HG02678 (cell line): ENCODE measurements at regions not wholly inside any gene's neighbourhood (a gene's known extent, or its start where the extent isn't known, plus 50 kb on each side); places are given as distances from the start of the nearest gene placed in this dataset.
A peak's percentile ranks its signal among the peaks of the same experiment; 100 is the strongest.
"Not testable (repeated sequence)": the region's sequence is repeated elsewhere in the genome, so short reads cannot be mapped to it uniquely, and the experiment has no call there.

Experiments
- ATAC-seq: cut with Tn5 transposase; IDR thresholded peaks from one replicate; pipeline ENCODE4 v1.9.1; 2021; ENCODE audit warnings: mild to moderate bottlenecking, moderate library complexity; ENCODE audit not compliant: unreplicated experiment

DNA sequence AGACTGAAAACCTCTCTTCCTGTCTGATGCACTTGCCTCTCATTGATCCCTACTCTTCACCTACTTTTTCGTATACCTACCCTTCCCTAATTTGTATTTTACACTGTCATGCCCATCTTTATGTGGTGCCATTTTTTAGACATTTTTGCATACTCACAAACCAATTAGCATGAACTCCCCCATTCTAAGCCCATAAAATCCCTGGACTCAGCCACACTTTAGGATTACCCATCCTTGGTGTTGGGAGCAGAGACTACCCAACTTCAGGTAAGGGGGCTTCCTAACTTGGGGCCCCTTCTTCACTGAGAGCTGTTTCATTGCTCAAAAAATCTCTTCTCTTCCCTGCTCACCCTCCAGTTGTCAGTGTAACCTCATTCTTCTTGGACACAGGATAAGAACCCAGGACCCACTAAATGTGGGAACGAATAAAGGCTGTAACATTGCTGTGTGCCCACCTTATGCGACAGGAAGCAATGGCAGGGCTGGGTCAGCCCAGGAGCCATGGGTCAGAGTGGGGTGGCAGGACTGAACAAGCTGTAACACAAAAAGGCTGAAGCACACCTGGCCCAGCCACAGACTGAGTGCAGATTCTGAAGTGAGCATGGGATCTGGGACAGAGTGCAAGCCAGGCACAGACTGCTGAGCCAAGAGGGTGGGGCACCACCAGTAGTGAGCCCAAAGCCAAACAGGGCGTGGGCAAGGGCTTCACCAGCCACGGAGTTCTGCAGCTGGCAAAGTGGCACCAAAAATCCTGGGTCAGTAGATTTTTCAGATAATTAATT is 789.1 kb upstream of the HS3ST5 start:
- ATAC-seq = no peak

DNA sequence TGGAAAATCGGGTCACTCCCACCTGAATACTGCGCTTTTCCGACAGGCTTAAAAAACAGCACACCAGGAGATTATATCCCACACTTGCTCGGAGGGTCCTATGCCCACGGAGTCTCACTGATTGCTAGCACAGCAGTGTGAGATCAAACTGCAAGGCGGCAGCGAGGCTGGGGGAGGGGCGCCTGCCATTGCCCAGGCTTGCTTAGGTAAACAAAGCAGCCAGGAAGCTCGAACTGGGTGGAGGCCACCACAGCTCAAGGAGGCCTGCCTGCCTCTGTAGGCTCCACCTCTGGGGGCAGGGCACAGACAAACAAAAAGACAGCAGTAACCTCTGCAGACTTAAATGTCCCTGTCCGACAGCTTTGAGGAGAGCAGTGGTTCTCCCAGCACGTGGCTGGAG is 778.7 kb upstream of the HS3ST5 start:
- ATAC-seq = not testable (repeated sequence)

DNA sequence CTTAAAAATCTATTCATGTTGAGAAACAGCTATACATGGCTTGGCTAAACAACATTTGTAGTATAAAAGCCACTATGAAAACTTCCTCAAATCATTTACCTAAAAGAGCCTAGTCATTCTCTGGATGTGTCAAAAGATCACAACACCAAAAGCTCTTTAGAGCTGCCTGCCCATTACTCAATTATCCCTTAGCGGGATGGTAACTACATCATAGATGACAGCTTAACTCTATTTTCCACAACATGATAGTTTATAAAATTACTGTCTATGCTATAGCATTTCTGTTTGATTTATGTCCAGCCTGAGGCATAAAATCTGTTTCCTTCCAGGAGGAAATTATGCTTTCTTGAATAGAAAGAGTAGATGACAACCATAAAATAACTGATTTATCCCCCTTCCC is 777.6 kb upstream of the HS3ST5 start:
- ATAC-seq = no peak

DNA sequence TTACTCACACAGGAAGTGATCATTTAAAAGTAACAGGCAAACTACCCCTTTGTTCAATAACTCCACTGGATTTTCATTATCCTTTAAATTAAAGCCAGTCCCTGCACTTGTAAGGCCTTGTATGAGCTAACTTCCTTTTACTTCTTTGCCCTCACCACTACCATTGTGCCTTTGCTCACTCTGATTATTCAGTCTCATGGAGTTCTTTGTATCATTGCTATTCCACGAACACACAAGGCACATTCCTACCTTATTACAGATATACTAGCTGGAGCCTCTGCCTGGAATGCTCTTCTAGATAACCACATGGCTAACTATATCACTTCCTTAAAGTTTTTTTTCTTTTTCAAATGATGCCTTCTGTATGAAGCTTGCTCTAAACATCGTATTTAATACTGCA is 748.6 kb upstream of the HS3ST5 start:
- ATAC-seq = no peak

DNA sequence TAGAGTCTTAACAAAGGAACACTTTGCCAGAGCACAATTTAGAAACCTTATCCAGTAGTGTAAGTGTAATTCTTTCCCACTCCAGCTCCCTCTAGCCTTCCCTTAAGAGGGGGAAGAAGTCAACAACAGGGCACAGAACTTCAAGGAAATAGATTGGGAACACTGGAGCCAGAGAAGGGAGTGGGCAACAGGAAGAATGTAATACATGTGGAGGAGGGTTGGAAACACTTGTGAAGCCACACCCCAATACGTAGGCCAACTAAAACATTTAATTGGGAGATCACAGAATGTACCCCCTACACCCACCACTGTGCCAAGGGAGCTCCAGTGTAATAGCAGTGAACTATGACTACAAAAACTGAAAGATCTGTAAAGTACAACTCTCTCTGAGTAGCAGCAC is 735.7 kb upstream of the HS3ST5 start:
- ATAC-seq = no peak

DNA sequence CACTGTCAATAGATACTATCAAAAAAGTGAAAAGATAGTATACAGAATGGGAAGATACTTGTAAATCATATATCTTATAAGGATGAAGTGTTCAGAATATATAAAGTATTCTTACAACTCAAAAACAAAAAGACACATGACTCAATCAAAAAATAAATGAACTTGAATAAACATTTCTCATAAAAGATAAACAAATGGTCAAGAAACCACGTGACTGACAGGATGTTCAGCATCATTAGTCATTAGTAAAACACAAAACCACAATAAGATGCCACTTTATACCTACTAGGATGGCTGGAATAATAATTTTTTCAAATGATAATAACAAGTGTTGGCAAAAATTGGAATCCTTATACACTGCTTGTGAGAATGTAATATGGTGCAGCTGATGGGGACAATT is 729.1 kb upstream of the HS3ST5 start:
- no peak for ATAC-seq

DNA sequence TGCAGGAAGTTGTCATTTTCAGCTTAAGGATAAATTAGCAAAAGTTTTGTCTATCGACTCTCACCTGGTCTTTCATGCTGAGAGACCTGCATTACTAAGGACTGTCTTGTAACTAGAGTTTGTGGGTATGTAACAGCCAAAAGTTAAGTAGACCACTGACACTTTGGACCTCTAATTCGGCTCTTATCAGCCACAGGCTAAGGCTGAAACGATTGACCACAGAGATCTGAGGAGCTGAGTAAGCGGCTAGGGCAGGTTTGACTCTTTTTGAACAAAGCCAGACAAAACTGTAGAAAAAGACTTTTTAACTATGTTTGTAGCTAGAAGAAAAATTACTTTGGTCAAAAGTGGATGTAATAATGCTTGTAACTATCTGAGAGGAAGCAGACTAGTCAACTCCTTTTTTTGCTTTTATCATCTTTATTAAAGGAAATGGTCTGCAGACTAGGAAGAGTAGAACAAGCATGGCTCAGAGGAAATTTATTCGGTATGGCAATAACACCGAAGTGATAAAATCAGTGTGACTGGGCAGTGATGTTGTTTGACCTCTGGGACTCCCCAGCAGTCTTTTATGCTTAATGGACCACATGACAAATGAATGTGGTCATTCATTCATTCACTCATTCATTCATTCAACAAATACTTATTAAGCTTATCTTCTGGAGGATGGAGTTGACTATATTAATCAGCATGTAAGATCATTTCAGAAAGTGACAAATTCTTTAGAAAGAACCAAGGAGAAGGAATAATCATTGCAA is 725.0 kb upstream of the HS3ST5 start:
- no peak for ATAC-seq

DNA sequence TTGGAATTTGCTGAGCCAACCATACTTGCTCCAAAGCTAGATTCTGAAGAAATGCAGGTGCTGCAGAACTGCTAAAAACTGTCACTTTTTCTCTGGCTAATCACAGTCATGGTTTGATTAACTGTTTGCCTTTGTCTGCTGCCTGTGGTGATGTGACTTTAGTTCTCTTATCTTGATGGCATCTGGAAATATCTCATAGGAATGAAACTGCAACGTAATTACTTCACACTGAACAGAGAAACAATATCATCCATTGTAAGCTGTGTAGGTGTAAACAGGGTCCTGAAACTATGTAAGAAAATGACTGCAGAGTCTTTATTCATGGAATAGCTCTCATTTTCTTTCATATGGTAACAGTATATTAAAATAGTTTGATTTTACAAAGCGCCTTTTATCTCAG is 721.9 kb upstream of the HS3ST5 start:
- no peak for ATAC-seq

DNA sequence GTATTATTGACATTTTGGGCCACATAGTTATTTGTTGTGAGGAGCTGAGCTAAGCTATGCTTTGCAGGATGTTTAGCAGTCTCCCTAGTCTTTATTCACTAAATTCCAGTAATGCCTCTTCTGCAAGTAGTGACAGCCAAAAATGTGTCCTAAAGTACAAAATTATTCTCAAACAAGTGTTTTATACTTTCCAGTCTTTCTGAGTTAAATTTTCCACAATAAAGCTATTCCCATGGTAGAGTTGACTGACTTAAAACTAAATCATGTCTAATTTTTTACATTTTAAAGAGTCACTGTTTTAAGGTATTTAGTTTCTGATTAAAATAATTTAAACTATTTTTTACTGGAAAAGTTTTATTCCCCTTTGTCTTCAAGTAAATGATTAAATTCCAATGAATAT is 717.8 kb upstream of the HS3ST5 start:
- ATAC-seq = no peak

DNA sequence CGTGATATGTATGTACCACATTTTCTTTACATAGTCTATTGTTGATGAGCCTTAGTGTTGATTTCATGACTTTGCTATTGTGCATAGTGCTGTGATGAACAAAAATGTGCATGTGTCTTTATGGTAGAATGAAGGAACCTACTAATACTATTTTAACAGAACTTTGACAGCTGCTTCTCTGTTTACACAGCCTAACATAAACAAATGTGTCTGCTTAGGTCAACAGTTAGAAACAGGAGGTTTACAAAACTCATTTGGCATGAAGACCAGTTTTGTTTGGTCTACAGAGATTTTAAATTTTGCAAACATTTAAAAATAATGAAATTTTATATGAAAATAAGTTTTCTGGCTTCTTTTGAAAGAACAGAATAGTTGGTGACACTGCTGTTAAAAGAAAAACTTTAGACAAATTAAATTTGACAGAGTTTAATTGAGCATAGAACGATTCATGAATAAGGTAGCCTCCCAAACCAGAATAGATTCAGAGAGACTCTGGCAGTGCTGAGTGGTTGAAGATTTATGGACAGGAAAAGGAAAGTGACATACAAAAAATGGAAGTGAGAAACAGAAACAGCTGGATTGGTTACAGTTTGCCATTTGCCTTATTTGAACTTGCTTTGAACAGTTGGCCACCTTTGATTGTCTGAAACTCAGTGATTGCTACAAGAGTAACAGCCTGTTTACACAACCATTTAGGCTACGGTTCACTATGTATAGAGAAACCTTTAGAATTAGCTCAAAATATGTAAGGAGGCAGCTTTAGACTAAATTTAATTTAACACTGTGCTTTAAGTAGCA is 715.8 kb upstream of the HS3ST5 start:
- ATAC-seq = peak; percentile 52

DNA sequence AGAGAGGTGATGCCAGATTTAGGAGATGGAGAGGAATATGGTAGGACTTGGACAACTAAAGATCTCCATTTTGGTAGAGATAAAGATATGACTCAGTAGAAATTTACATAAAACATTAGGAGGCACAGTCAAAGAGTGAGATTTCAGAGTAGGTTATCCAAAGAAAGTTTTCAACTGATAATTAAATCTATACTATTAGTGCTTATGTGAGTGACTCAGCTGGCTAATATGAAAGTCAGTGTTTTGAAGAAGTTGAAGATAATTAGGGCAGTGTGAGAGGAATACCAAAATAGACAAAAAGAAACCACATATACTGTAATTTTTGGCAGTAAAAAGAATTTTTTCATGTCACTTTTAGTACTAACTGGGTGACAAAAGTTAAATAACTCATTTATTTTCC is 712.8 kb upstream of the HS3ST5 start:
- ATAC-seq = no peak

DNA sequence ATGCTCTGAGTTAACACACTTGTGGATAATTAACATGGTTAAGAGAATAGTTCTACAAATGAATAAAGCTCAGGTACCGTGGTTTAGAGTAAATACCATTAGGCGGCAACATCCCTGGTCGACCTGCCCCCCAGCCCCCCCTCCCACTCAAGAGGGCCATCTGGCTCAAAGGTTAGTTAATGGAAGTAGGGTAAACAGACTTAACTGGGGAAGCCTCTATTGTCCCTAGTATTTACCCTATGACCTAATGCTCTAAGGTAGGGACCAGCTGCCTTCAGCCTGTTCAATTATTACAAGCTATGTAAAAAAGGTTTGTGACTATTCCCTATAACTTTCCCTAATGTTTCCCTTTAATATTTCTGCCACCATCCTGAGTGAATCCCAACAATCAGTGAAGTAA is 711.4 kb upstream of the HS3ST5 start:
- ATAC-seq = not testable (repeated sequence)

DNA sequence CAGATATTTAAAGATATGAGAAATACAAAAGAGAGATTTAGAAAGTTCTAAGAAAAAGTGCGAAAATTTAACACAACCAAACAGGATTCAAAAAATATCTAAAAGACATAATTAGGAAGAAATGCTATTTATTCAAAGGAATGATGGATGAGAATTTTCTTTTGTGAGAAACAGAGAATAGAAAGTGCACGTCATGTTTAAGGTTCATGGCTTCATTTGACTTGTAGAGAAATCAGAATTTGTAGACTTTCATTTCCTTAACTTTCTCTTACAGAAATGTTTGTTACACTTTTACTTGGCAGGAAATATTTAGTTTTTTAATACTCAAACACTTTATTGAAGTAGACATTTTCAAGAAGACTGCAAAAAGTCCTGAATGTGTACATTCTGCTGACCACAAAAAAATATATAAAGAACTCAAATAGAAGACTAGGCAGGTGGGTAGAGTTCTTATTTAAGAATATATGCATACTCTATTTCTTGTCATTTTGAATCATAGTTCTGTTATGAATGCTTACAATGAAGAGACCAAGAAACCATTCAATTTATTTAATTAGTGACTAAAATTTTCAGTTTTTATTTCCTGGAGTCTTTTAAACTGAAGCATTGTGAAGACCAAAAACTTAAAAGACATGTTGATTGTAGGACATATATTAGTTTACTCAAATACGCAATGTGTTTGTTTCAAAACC is 710.5 kb upstream of the HS3ST5 start:
- ATAC-seq = no peak

DNA sequence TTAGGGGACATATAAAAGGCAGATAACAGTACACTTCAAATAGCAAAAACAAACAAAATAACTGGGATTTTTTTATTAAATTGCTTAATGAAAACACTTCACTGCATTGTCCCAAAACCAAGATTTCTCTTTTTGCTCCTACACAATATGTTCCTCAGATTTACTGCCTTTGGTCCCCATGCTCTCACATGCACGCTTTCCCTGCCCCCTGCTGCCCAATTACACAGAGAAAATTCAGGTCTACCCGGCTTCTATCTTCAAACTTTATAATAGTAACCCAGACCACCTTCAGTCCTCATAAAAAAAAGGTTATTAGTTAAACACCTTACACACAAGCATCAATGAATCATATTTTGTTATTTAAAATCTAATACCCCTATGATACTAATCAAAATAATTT is 673.8 kb upstream of the HS3ST5 start:
- no peak for ATAC-seq

DNA sequence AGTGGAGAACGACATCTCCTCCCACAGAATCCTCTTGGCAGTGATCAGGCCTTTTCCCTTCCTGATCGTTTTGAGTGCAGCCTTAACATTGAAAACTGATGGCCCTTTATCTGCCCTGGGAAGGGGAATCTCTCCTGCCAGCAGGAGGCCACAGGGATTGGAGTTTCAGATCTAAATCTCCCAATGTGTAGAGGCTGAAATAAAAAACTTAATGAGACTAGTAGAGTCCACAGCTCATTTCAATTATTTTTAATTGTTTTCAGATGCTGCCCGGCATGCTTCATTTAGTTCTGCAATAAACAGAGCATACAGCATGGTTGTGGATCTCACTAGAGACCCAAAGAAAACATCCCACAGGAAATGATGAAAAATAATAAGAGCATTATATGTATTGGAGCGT is 662.2 kb upstream of the HS3ST5 start:
- ATAC-seq = no peak

DNA sequence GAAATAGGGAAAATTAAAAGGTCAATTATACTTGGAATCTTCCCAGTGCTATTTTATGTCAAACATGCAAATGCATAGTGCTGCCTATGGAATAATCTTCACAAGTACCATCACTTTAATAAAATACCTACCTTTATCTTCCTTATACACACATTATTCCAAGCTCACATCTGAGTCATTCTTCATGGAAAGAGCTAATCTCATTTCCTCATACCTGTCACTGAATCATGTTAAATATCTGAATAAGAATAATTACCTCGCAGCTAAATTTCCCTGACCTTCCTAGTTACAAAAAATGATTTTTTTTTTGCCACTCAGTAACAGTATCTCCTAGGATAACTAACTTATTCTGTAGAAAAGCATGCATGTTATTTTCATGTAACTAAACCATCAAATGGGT is 661.4 kb upstream of the HS3ST5 start:
- ATAC-seq = no peak

DNA sequence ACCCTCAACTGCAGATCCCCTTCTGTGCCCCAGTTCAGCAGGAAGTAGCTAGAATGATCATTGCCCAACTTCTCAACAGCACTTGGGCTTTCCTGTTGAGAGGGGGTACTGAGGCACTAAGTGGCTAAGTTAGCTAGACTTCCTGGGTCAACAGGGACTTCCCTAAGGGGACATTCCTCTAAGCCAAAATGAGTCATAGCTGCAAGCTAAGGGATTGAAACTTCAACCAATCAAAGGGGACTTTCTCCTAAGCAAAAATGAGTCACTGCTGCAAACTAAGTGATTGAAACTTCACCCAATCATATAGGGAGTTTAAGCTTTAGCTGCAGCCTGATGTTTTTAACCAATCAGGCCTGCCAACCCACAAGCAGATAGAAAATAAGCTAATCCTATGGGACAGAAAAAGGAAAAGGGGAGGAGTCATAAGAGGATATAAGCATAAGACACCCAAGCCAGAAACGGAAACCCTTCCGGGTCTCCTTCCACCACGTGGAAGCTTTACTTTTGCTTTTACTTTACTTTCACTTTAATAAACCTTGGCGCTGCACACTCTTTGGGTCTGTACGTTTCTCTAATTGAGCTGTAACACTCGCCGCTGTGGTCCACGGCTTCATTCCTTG is 659.0 kb upstream of the HS3ST5 start:
- no peak for ATAC-seq

DNA sequence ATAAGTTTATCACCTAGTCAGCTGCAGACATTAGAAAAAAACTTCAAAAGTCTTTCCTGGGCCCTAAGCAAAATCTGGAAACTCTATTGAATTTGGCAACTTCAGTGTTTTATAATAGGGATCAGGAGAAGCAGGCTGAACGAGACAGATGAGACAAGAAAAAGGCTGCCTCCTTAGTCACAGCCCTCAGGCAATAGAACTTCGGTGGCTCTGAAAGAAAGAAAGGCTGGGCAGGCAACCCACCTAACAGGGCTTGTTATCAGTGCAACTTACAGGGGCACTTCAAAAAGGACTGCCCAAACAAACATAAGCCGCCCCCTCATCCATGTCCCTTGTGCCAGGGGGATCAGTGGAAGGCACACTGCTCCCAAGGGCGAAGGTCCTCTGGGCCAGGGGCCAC is 657.9 kb upstream of the HS3ST5 start:
- ATAC-seq = no peak

DNA sequence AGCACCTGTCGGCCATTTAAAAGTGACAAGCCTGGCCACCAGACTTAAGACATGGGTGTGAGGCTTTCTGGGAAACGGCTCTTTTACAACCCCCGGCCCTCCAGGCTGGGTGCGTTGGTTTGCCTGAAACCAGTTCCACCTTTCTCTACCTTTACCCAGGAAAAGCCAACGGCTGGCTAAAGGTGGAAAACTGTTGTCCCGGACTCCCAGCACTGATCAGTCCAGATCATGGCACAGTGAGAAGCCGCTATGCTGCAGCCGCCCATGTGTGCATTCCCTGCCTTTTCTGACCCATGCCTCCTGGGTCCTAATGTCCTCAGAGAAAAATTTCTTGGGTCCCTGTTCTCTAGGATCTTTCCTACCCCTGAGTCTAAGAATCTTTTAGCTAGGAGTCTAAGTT is 655.7 kb upstream of the HS3ST5 start:
- no peak for ATAC-seq

DNA sequence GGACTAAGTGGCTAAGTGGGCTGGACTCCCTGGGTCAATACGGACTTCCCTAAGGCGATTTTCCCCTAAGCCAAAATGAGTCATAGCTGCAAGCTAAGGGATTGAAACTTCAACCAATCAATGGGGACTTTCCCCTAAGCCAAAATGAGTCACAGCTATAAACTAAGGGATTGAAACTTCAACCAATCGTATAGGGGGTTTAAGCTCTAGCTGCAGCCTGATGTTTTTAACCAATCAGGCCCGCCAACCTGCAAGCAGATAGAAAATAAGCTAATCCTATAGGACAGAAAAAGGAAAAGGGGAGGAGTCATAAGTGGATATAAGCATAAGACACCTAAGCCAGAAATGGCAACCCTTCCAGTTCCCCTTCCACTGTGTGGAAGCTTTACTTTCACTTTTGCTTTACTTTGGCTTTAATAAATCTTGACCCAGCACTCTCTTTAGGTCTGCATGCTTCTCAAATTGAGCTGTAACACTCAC is 655.0 kb upstream of the HS3ST5 start:
- ATAC-seq = peak; percentile 74

DNA sequence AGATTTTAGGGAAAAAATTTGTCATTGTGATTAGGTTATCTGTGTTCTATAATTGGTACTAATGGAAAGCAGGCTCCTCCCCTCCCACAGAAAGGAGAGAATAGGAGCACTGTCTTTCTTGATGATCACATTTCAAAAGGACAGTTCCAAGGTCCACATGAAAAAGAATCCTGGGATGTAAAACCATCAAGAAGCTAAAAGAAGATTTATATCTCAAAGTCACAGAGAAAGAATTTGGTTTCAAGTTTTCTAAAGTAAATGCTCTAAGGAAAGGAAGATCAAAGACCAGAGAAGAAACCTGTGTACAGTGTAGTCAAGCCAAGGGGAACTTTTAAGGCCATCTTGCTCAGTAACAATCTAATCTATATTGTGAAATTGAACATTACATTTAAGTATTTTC is 652.7 kb upstream of the HS3ST5 start:
- no peak for ATAC-seq
